Esophagus muscularis mucosa (tissue), 4 donors: ENCODE measurements at regions not wholly inside any gene's neighbourhood (a gene's known extent, or its start where the extent isn't known, plus 50 kb on each side); places are given as distances from the start of the nearest gene placed in this dataset.

ENCODE experiments used
- CTCF ChIP-seq, 3 experiments: fragments of 200-600 bp in 2 of 3; fragments of 450-650 bp in 1 of 3; sonication (generic) in 2 of 3; IDR thresholded peaks; one replicate each; pipeline ENCODE4 v1.5.1; 2017 to 2019; ENCODE audit warnings: antibody characterized with exemption in 3 of 3, mild to moderate bottlenecking in 2 of 3, moderate library complexity in 1 of 3
- EP300 ChIP-seq: sonication (generic); formaldehyde crosslinking; IDR thresholded peaks from one replicate; pipeline ENCODE4 v1.6.1; 2017; ENCODE audit warnings: antibody characterized with exemption
- POLR2A ChIP-seq: fragments of 450-650 bp; IDR thresholded peaks from one replicate; pipeline ENCODE4 v1.6.1; 2017; ENCODE audit warnings: antibody characterized with exemption, moderate library complexity, mild to moderate bottlenecking, low read depth
- POLR2AphosphoS5 ChIP-seq, 2 donors: sonication (generic); formaldehyde crosslinking; IDR thresholded peaks; one replicate each; pipeline ENCODE4 v1.6.1; 2017; ENCODE audit warnings: antibody characterized with exemption in 2 of 2

- no peak for TF ChIP-seq EP300
- TF ChIP-seq POLR2A, result no peak
- TF ChIP-seq POLR2AphosphoS5 (IDR thresholded peaks at IDR 0.05), result no peak
- no peak for TF ChIP-seq CTCF (IDR thresholded peaks at IDR 0.05)
Observed at GRCh38 chr1:185679220-185679619, 55.0 kb upstream of the HMCN1 start.
